Thyroid gland (tissue), 4 donors: ENCODE measurements at regions not wholly inside any gene's neighbourhood (a gene's known extent, or its start where the extent isn't known, plus 50 kb on each side); places are given as distances from the start of the nearest gene placed in this dataset.
"Not testable (repeated sequence)": the region's sequence is repeated elsewhere in the genome, so short reads cannot be mapped to it uniquely, and the experiment has no call there.

Experiments
- DNase-seq, 2 donors: peaks; one replicate each; pipeline ENCODE4 v3.0.0-alpha.2; 2019
- H3K27ac ChIP-seq, 3 donors: fragments of 200-600 bp; sonication (generic); 1 replicate in 2 of 3; 2 replicates in 1 of 3; pipeline ENCODE4 v1.5.1; 2016 to 2019; ENCODE audit warnings: mild to moderate bottlenecking in 1 of 3, moderate library complexity in 1 of 3
- H3K27me3 ChIP-seq: fragments of 200-600 bp; sonication (generic); one replicate; pipeline ENCODE4 v1.5.1; 2019
- H3K36me3 ChIP-seq, 2 donors: fragments of 200-600 bp; sonication (generic); one replicate each; pipeline ENCODE4 v1.5.1; 2016 to 2019
- H3K4me1 ChIP-seq, 2 donors: fragments of 200-600 bp; sonication (generic); one replicate each; pipeline ENCODE4 v1.5.1; 2017 to 2019
- H3K4me3 ChIP-seq, 3 donors: fragments of 200-600 bp; sonication (generic); replicated peaks in 1 of 3; 1 replicate in 2 of 3; 2 replicates in 1 of 3; pipeline ENCODE4 v1.5.1; 2016; ENCODE audit warnings: mild to moderate bottlenecking in 1 of 3
- H3K9me3 ChIP-seq: fragments of 200-600 bp; sonication (generic); one replicate; pipeline ENCODE4 v1.5.1; 2017
- CTCF ChIP-seq, 6 experiments: fragments of 200-600 bp in 3 of 6; fragments of 450-650 bp in 3 of 6; sonication (generic) in 3 of 6; IDR thresholded peaks; one replicate each; pipeline ENCODE4 v1.5.1; 2016 to 2019; ENCODE audit warnings: antibody characterized with exemption in 6 of 6, mild to moderate bottlenecking in 2 of 6, inconsistent platforms in 1 of 6, moderate library complexity in 1 of 6
- POLR2A ChIP-seq, 2 donors: fragments of 450-650 bp; IDR thresholded peaks; one replicate each; pipeline ENCODE4 v1.6.1; 2017; ENCODE audit warnings: antibody characterized with exemption in 2 of 2, mild to moderate bottlenecking in 2 of 2, moderate library complexity in 1 of 2
- WGBS, 2 donors: methylation state at CpG; one replicate each; pipeline ENCODE4 v1.1.5; 2017; 5-methylcytosine and 5-hydroxymethylcytosine counted together
- intact Hi-C: fragments of 100-400 bp; cut with DNase I; formaldehyde crosslinking; loops from one replicate; pipeline ENCODE4 v1.15.1; 2023

- H3K4me3 ChIP-seq, result no peak overlapping the region
- TF ChIP-seq POLR2A (IDR thresholded peaks at IDR 0.05) (no peak), CTCF (IDR thresholded peaks at IDR 0.05) (no peak)
- DNase-seq, result no peak
These were observed 125.0 kb upstream of the LPCAT1 start for GRCh38 chr5:1648806-1649205.

GRCh38 chr5:1647580-1647979, 123.8 kb upstream of the LPCAT1 start:
- Histone ChIP-seq H3K4me3 (no peak overlapping the region), H3K9me3 (no peaks in the 10 kb centered on the region), H3K27me3 (peaks cover 10% of the 10 kb centered on the region), H3K27ac (no peak overlapping the region), H3K36me3 (no peaks in the 10 kb centered on the region), H3K4me1 (peaks cover 0 to 6% of the 10 kb centered on the region in 2 donors)
- DNase-seq, result no peak
- no peak for TF ChIP-seq CTCF (IDR thresholded peaks at IDR 0.05)
- no peak for TF ChIP-seq POLR2A (IDR thresholded peaks at IDR 0.05)
- intact Hi-C loops, result no loop called here
- 80 to 87% methylated on average over 9 of the region's 9 CpGs for WGBS, 2 donors

More at GRCh38 chr5:1648806-1649205, 125.0 kb upstream of the LPCAT1 start:
- H3K27ac ChIP-seq, result no peak overlapping the region
- peaks cover 0 to 10% of the 10 kb centered on the region in 2 donors for H3K4me1 ChIP-seq
- H3K36me3 ChIP-seq, result no peaks in the 10 kb centered on the region
- 76 to 79% methylated on average over 4 of the region's 4 CpGs for WGBS, 2 donors
- no peaks in the 10 kb centered on the region for H3K9me3 ChIP-seq
- intact Hi-C loops, result no loop called here
- H3K27me3 ChIP-seq, result peaks cover 4% of the 10 kb centered on the region

GRCh38 chr5:1644810-1645571, 121.2 kb upstream of the LPCAT1 start:
- Histone ChIP-seq H3K27me3 (peaks cover 10% of the 10 kb centered on the region), H3K4me1 (peaks cover 0 to 6% of the 10 kb centered on the region in 2 donors), H3K27ac (no peak overlapping the region), H3K4me3 (peak overlapping the region in 1 of 3 donors; percentile 6), H3K36me3 (no peaks in the 10 kb centered on the region), H3K9me3 (no peaks in the 10 kb centered on the region)
- peak; percentile 77 to 83 for DNase-seq
- intact Hi-C loops, result loop anchor here (5.0 kb wide), 2 partner anchors 478 to 638 kb away; partner anchors contain the start of gene NKD2
- WGBS, 2 donors, result 6 to 8% methylated on average over 19 to 32 of the region's 52 CpGs
- TF ChIP-seq CTCF (IDR thresholded peaks at IDR 0.05) (peak; percentile 49 to 90 (median 73)), POLR2A (IDR thresholded peaks at IDR 0.05) (no peak)

GRCh38 chr5:1644393-1644809, 120.6 kb upstream of the LPCAT1 start:
- not testable (repeated sequence) for H3K27ac ChIP-seq, H3K36me3 ChIP-seq, H3K27me3 ChIP-seq, DNase-seq, H3K4me1 ChIP-seq, H3K9me3 ChIP-seq, H3K4me3 ChIP-seq
- WGBS, 2 donors, result 6% methylated on average over 10 to 12 of the region's 22 CpGs
- intact Hi-C loops, result loop anchor here (5.0 kb wide), 2 partner anchors 477 to 637 kb away; partner anchors contain the start of gene NKD2

GRCh38 chr5:1643651-1644392, 120.1 kb upstream of the LPCAT1 start:
- no peak for DNase-seq
- Histone ChIP-seq H3K36me3 (no peaks in the 10 kb centered on the region), H3K4me1 (peaks cover 0 to 6% of the 10 kb centered on the region in 2 donors), H3K4me3 (no peak overlapping the region), H3K27ac (no peak overlapping the region), H3K9me3 (no peaks in the 10 kb centered on the region), H3K27me3 (peaks cover 10% of the 10 kb centered on the region)
- WGBS, 2 donors, result 23% methylated on average over 14 of the region's 14 CpGs
- intact Hi-C loops, result loop anchor here (5.0 kb wide), 2 partner anchors 477 to 637 kb away; partner anchors contain the start of gene NKD2
- TF ChIP-seq CTCF (IDR thresholded peaks at IDR 0.05) (no peak), POLR2A (IDR thresholded peaks at IDR 0.05) (no peak)
